ENCODE measurements at regions not wholly inside any gene's neighbourhood (a gene's known extent, or its start where the extent isn't known, plus 50 kb on each side); places are given as distances from the start of the nearest gene placed in this dataset.

GRCh38 chr19:31955884-31956283 is 389.5 kb upstream of the ZNF507 start (continued):
- TF ChIP-seq PAX8 (CRISPR knock-in tag; IDR thresholded peaks at IDR 0.05; ENCODE audit: borderline replicate concordance) (no peak), MTF2 (CRISPR knock-in tag; IDR thresholded peaks at IDR 0.05; ENCODE audit: borderline replicate concordance) (no peak), LCORL (IDR thresholded peaks at IDR 0.05) (no peak), LCORL (CRISPR knock-in tag; IDR thresholded peaks at IDR 0.05) (no peak)

GRCh38 chr19:31956771-31957392 is 388.5 kb upstream of the ZNF507 start:
- BruUV-seq (replicated peaks): no TSS peak
- 1% methylated on average over 3 of the region's 3 CpGs for WGBS (ENCODE audit: low lambda C conversion rate)
- Histone ChIP-seq H3K36me3 (replicated peaks in 1 of 2; ENCODE audit: control insufficient read depth in 1 of 2, insufficient read depth in 2 of 2, low read length in 2 of 2) (no peaks in the 10 kb centered on the region), H3K4me1 (ENCODE audit: insufficient read depth, low read length) (peaks cover 45% of the 10 kb centered on the region), H3K9ac (ENCODE audit: insufficient read depth, low read depth, low read length) (no peak overlapping the region), H3K9me3 (ENCODE audit: low read length) (peaks cover 94% of the 10 kb centered on the region), H3K4me2 (ENCODE audit: low read depth, low read length) (no peak overlapping the region), H3K27me3 (ENCODE audit: control insufficient read depth in 1 of 2, insufficient read depth in 2 of 2, low read length in 2 of 2) (no peaks in the 10 kb centered on the region), H3K79me2 (ENCODE audit: insufficient read depth, low read length) (no peaks in the 10 kb centered on the region), H3K4me3 (replicated peaks in 1 of 3; ENCODE audit: insufficient read depth in 1 of 3, low read depth in 2 of 3, low read length in 3 of 3) (no peak overlapping the region), H4K20me1 (ENCODE audit: insufficient read depth, low read length) (no peaks in the 10 kb centered on the region), H2AFZ (ENCODE audit: low read length) (no peak overlapping the region), H3K27ac (ENCODE audit: extremely low read length, insufficient read depth, low read length) (peak overlapping the region; percentile 6)
- POLR2A ChIA-PET: no interaction called here
- CTCF ChIA-PET (ENCODE audit: low intra/inter-chr PET ratio, low total read pairs): no interaction called here
- DNase-seq (ENCODE audit: low spot score) (peak; percentile 9), ATAC-seq (no peak), FAIRE-seq (no peak)
- intact Hi-C loops (cut with micrococcal nuclease; ENCODE audit: unreplicated experiment) (no loop called here), in situ Hi-C loops (cut with HindIII; ENCODE audit: extremely low pct_ligation_motif_present, low pct_unique_long_range_greater_than_20kb) (no loop called here)
- no peak for TF ChIP-seq TFDP2 (CRISPR knock-in tag; IDR thresholded peaks at IDR 0.05)
- no peak for TF ChIP-seq SAFB2 (CRISPR knock-in tag; IDR thresholded peaks at IDR 0.05; ENCODE audit: borderline replicate concordance, low read depth)
- no peak for TF ChIP-seq SRSF9 (IDR thresholded peaks at IDR 0.05; ENCODE audit: borderline replicate concordance, insufficient read depth, low read depth, low read length, poor library complexity, severe bottlenecking)
- TF ChIP-seq HNRNPH1 (optimal IDR thresholded peaks at IDR 0.05; ENCODE audit: low read depth, low read length): no peak
- no peak for TF ChIP-seq TEAD2 (CRISPR knock-in tag; IDR thresholded peaks at IDR 0.05)
- TF ChIP-seq, protein P1, sequence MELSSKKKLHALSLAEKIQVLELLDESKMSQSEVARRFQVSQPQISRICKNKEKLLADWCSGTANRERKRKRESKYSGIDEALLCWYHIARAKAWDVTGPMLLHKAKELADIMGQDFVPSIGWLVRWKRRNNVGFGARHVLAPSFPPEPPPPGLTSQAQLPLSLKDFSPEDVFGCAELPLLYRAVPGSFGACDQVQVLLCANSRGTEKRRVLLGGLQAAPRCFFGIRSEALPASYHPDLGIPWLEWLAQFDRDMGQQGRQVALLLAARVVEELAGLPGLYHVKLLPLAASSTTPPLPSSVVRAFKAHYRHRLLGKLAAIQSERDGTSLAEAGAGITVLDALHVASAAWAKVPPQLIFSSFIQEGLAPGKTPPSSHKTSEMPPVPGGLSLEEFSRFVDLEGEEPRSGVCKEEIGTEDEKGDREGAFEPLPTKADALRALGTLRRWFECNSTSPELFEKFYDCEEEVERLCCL (CRISPR knock-in tag; IDR thresholded peaks at IDR 0.05; ENCODE audit: borderline replicate concordance): no peak
- no peak for TF ChIP-seq ZNF660 (CRISPR knock-in tag; IDR thresholded peaks at IDR 0.05; ENCODE audit: borderline replicate concordance, low read depth)
- no peak for TF ChIP-seq NFKBIZ (CRISPR knock-in tag; IDR thresholded peaks at IDR 0.05)
- TF ChIP-seq PAXIP1 (CRISPR knock-in tag; conservative IDR thresholded peaks at IDR 0.05): peak; percentile 34; the same call in 1 of the 2 replicates
- no peak for TF ChIP-seq BRD4 (CRISPR knock-in tag; IDR thresholded peaks at IDR 0.05)
- TF ChIP-seq ZNF253 (CRISPR knock-in tag; IDR thresholded peaks at IDR 0.05; ENCODE audit: borderline replicate concordance): no peak
- TF ChIP-seq TCF7 (IDR thresholded peaks at IDR 0.05; ENCODE audit: low read depth): 0 out of 2 replicates have a peak, but pooled peaks have one; percentile 10
- no peak for TF ChIP-seq RORA (CRISPR knock-in tag; IDR thresholded peaks at IDR 0.05)
- TF ChIP-seq SETDB1 (CRISPR knock-in tag; IDR thresholded peaks at IDR 0.05; ENCODE audit: borderline replicate concordance): no peak
- TF ChIP-seq TAF1 (CRISPR knock-in tag; IDR thresholded peaks at IDR 0.05): no peak

All from HepG2 (cell line).